ENCODE measurements at regions not wholly inside any gene's neighbourhood (a gene's known extent, or its start where the extent isn't known, plus 50 kb on each side); places are given as distances from the start of the nearest gene placed in this dataset.

- Histone ChIP-seq H3K9me3 (ENCODE audit: low read depth, low read length) (no peaks in the 10 kb centered on the region), H3K9ac (ENCODE audit: insufficient read length) (no peak overlapping the region), H3K4me3 (no peak overlapping the region), H3K36me3 (ENCODE audit: insufficient read depth, low read length) (no peaks in the 10 kb centered on the region), H3K27ac (no peak overlapping the region)
- TF ChIP-seq EZH2 (IDR thresholded peaks at IDR 0.05): no peak
- TF ChIP-seq FOXP2 (optimal IDR thresholded peaks at IDR 0.05; ENCODE audit: control extremely low read depth, extremely low read length, insufficient read depth): no peak
- no peak for TF ChIP-seq POLR2AphosphoS5 (IDR thresholded peaks at IDR 0.05; ENCODE audit: borderline replicate concordance, low read depth, low read length)
- no peak for DNase-seq (ENCODE audit: low read depth, low spot score)
Measured at GRCh38 chr6:144744720-144745119, 459.6 kb downstream of the UTRN start.

DNA sequence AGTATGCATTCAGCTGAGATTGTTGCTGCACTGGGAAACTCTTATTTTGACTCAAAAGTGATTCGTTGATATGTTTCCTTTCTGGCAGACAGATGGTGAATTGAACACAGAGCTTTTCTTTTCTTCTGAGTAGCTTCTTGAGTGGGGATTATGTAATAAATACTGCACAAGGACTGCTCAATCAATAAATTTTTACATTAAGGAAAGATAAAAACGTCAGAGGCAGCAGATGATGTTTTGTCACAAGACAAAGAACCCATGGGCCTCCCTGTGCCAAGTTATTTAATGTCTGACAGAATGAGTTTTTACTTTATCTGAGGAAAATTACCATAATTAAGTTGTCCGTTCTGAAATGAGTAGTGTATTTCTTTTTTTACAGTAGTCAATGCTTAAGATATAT is 460.3 kb downstream of the UTRN start:
- Histone ChIP-seq H3K9me3 (ENCODE audit: low read depth, low read length) (no peaks in the 10 kb centered on the region), H3K27ac (no peak overlapping the region), H3K9ac (ENCODE audit: insufficient read length) (no peak overlapping the region), H3K36me3 (ENCODE audit: insufficient read depth, low read length) (no peaks in the 10 kb centered on the region), H3K4me3 (no peak overlapping the region)
- no peak for TF ChIP-seq FOXP2 (optimal IDR thresholded peaks at IDR 0.05; ENCODE audit: control extremely low read depth, extremely low read length, insufficient read depth)
- TF ChIP-seq EZH2 (IDR thresholded peaks at IDR 0.05): no peak
- no peak for TF ChIP-seq POLR2AphosphoS5 (IDR thresholded peaks at IDR 0.05; ENCODE audit: borderline replicate concordance, low read depth, low read length)
- DNase-seq (ENCODE audit: low read depth, low spot score): no peak

DNA sequence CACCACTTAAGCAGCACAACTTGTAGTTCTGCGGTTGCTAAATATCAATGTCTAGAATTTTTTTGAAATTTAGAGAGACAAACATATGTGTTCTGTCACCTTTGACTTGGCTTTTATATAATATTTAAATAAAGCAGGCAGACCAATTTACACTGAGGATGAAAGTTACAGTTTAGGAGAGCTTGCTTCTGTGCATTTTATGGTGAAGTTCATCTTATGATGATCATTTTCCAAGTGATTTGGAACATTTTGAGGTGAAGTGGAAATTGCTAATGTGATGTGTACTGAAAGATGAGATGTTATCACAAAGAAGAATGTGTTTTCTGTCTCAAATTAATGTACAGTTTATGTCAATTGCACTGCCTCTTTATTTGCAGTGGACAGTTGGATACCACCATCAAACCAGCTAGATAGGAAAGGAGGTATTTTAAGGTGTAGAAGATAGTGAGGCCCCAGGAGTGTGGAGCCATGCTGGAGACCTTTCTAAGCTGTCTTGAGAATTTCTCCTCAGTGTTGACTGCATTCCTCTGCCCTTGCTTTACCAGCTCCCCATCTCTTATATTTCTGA is 461.9 kb downstream of the UTRN start:
- H3K4me3 ChIP-seq: no peak overlapping the region
- no peak for TF ChIP-seq FOXP2 (optimal IDR thresholded peaks at IDR 0.05; ENCODE audit: control extremely low read depth, extremely low read length, insufficient read depth)
- no peak for TF ChIP-seq EZH2 (IDR thresholded peaks at IDR 0.05)
- TF ChIP-seq POLR2AphosphoS5 (IDR thresholded peaks at IDR 0.05; ENCODE audit: borderline replicate concordance, low read depth, low read length): no peak
- no peaks in the 10 kb centered on the region for H3K36me3 ChIP-seq (ENCODE audit: insufficient read depth, low read length)
- no peak for DNase-seq (ENCODE audit: low read depth, low spot score)
- H3K27ac ChIP-seq: no peak overlapping the region
- H3K9ac ChIP-seq (ENCODE audit: insufficient read length): no peak overlapping the region
- no peaks in the 10 kb centered on the region for H3K9me3 ChIP-seq (ENCODE audit: low read depth, low read length)

DNA sequence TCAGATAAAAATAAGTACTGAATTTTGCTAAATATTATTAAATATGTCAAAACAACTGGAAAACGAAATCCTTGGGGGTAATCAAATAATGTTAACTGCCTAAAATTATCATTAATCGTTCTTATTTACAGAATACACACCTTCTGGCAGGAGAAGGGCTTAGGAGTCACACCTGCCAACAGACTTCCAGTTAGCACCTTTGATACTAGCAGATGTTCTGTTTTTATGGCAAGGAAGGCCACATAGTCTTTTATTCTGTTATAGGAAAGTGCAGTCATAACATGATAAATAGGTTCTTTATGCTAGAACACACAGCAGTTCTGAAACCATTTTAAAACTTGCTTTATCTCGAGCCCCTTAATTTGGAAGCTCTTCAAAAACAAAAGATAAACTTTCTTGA is 464.1 kb downstream of the UTRN start:
- TF ChIP-seq POLR2AphosphoS5 (IDR thresholded peaks at IDR 0.05; ENCODE audit: borderline replicate concordance, low read depth, low read length) (no peak), FOXP2 (optimal IDR thresholded peaks at IDR 0.05; ENCODE audit: control extremely low read depth, extremely low read length, insufficient read depth) (no peak), EZH2 (IDR thresholded peaks at IDR 0.05) (no peak)
- no peaks in the 10 kb centered on the region for H3K36me3 ChIP-seq (ENCODE audit: insufficient read depth, low read length)
- no peak overlapping the region for H3K9ac ChIP-seq (ENCODE audit: insufficient read length)
- no peak overlapping the region for H3K4me3 ChIP-seq
- no peak for DNase-seq (ENCODE audit: low read depth, low spot score)
- no peaks in the 10 kb centered on the region for H3K9me3 ChIP-seq (ENCODE audit: low read depth, low read length)
- H3K27ac ChIP-seq: no peak overlapping the region

DNA sequence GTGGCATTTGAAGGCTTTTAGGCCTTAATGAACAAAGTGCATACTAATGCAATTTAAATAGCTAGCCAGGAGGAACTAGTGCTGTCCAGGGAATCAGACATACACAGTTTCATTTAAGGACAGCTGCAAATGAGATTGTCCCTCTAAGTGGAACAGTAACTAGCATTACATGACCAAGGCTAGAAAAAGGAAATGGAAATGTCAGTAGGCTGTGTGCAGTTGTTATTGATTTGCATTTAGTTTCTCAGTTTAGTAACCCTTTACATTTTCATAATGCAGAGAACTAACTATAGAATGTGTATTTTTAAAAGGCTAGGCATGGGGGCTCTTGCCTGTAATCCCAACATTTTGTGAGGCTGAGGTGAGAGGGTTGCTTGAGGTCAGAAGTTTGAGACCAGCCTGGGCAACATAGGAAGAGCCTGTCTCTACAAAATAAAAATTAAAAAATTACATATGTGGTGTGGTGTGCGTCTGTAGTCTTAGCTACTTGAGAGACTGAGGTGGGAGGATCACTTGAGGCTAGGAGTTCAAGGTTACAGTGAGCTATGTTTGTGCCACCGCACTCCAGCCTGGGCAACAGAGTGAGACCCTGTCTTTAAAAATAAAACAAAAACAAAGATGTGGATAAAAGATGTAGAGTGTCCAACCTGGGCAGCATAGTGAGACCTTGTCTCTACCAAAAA is 468.0 kb downstream of the UTRN start:
- Histone ChIP-seq H3K36me3 (ENCODE audit: insufficient read depth, low read length) (no peaks in the 10 kb centered on the region), H3K9ac (ENCODE audit: insufficient read length) (no peak overlapping the region), H3K27ac (no peak overlapping the region), H3K4me3 (no peak overlapping the region), H3K9me3 (ENCODE audit: low read depth, low read length) (no peaks in the 10 kb centered on the region)
- no peak for DNase-seq (ENCODE audit: low read depth, low spot score)
- TF ChIP-seq FOXP2 (optimal IDR thresholded peaks at IDR 0.05; ENCODE audit: control extremely low read depth, extremely low read length, insufficient read depth): no peak
- TF ChIP-seq POLR2AphosphoS5 (IDR thresholded peaks at IDR 0.05; ENCODE audit: borderline replicate concordance, low read depth, low read length): no peak
- no peak for TF ChIP-seq EZH2 (IDR thresholded peaks at IDR 0.05)

DNA sequence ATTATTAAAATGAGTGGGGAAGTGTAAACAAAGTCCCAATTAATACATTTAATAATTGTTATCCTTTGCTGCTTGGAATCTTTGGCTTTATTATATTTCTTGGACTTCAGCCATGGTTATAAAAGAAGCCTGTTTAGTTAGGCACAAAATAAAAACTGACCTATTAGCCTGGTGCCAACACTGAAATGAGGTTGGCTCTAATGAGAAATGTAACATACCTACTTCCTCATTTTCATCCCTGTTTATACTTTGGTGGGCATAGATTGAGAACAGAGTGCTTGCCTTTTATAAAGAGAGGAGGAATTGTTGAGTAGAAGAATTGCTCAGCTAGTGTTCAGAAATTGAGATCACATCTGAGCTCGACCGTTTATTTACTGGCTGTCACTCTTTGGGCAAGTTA is 471.3 kb downstream of the UTRN start:
- Histone ChIP-seq H3K27ac (no peak overlapping the region), H3K9ac (ENCODE audit: insufficient read length) (no peak overlapping the region), H3K9me3 (ENCODE audit: low read depth, low read length) (no peaks in the 10 kb centered on the region), H3K4me3 (no peak overlapping the region), H3K36me3 (ENCODE audit: insufficient read depth, low read length) (no peaks in the 10 kb centered on the region)
- TF ChIP-seq EZH2 (IDR thresholded peaks at IDR 0.05): no peak
- TF ChIP-seq POLR2AphosphoS5 (IDR thresholded peaks at IDR 0.05; ENCODE audit: borderline replicate concordance, low read depth, low read length): no peak
- TF ChIP-seq FOXP2 (optimal IDR thresholded peaks at IDR 0.05; ENCODE audit: control extremely low read depth, extremely low read length, insufficient read depth): no peak
- no peak for DNase-seq (ENCODE audit: low read depth, low spot score)

GRCh38 chr6:144757299-144757698 is 472.2 kb downstream of the UTRN start:
- Histone ChIP-seq H3K9me3 (ENCODE audit: low read depth, low read length) (no peaks in the 10 kb centered on the region), H3K9ac (ENCODE audit: insufficient read length) (no peak overlapping the region), H3K27ac (no peak overlapping the region), H3K4me3 (no peak overlapping the region), H3K36me3 (ENCODE audit: insufficient read depth, low read length) (no peaks in the 10 kb centered on the region)
- no peak for DNase-seq (ENCODE audit: low read depth, low spot score)
- TF ChIP-seq POLR2AphosphoS5 (IDR thresholded peaks at IDR 0.05; ENCODE audit: borderline replicate concordance, low read depth, low read length) (no peak), FOXP2 (optimal IDR thresholded peaks at IDR 0.05; ENCODE audit: control extremely low read depth, extremely low read length, insufficient read depth) (no peak), EZH2 (IDR thresholded peaks at IDR 0.05) (no peak)

- Histone ChIP-seq H3K9ac (ENCODE audit: insufficient read length) (no peak overlapping the region), H3K4me3 (no peak overlapping the region), H3K27ac (no peak overlapping the region), H3K9me3 (ENCODE audit: low read depth, low read length) (no peaks in the 10 kb centered on the region), H3K36me3 (ENCODE audit: insufficient read depth, low read length) (no peaks in the 10 kb centered on the region)
- DNase-seq (ENCODE audit: low read depth, low spot score): no peak
- TF ChIP-seq POLR2AphosphoS5 (IDR thresholded peaks at IDR 0.05; ENCODE audit: borderline replicate concordance, low read depth, low read length) (no peak), EZH2 (IDR thresholded peaks at IDR 0.05) (no peak), FOXP2 (optimal IDR thresholded peaks at IDR 0.05; ENCODE audit: control extremely low read depth, extremely low read length, insufficient read depth) (no peak)
Measured at GRCh38 chr6:144757730-144758129, 472.6 kb downstream of the UTRN start.

Data from SK-N-MC (cell line).